Activated CD4-positive, alpha-beta T cell treated with anti-CD3 and anti-CD28 coated beads, Interleukin-2, amount 10 ng/mL, durations not matched to agents 7 days and 5 days (primary cell): ENCODE measurements at regions not wholly inside any gene's neighbourhood (a gene's known extent, or its start where the extent isn't known, plus 50 kb on each side); places are given as distances from the start of the nearest gene placed in this dataset.
"Not testable (repeated sequence)": the region's sequence is repeated elsewhere in the genome, so short reads cannot be mapped to it uniquely, and the experiment has no call there.

Source experiments
- CTCF ChIA-PET: fragments of 350-600 bp; sonication (Branson Sonifier 250); formaldehyde crosslinking; loops from one replicate; lab custom pipeline; 2021; ENCODE audit warnings: antibody characterized with exemption; lab: Charles Lee
- POLR2A ChIA-PET: fragments of 350-600 bp; sonication (Branson Sonifier 250); formaldehyde crosslinking; loops from one replicate; lab custom pipeline; 2021; ENCODE audit warnings: antibody characterized with exemption; lab: Charles Lee
- DNase-seq: peaks from one replicate; pipeline ENCODE4 v3.0.0-alpha.2; 2020
- H3K27ac Mint-ChIP-seq: one replicate; pipeline ENCODE4 v1.8.0; 2021; ENCODE audit warnings: mild to moderate bottlenecking, moderate library complexity, mixed read lengths
- H3K27me3 Mint-ChIP-seq: one replicate; pipeline ENCODE4 v1.8.0; 2021; ENCODE audit warnings: mixed read lengths
- H3K36me3 Mint-ChIP-seq: one replicate; pipeline ENCODE4 v1.8.0; 2021; ENCODE audit warnings: low read depth, mixed read lengths
- H3K4me1 Mint-ChIP-seq: one replicate; pipeline ENCODE4 v1.8.0; 2021; ENCODE audit warnings: mixed read lengths
- H3K4me3 Mint-ChIP-seq: one replicate; pipeline ENCODE4 v1.8.0; 2021; ENCODE audit warnings: mild to moderate bottlenecking, moderate library complexity, mixed read lengths
- H3K9me3 Mint-ChIP-seq: one replicate; pipeline ENCODE4 v1.8.0; 2021; ENCODE audit warnings: mixed read lengths

GRCh38 chr3:15884132-15884531 is 86.4 kb upstream of the ANKRD28 start:
- Mint-ChIP-seq H3K27me3 (no peaks in the 10 kb centered on the region), H3K36me3 (no peaks in the 10 kb centered on the region), H3K4me1 (no peaks in the 10 kb centered on the region), H3K27ac (no peak overlapping the region), H3K9me3 (peaks cover 9% of the 10 kb centered on the region), H3K4me3 (no peak overlapping the region)
- ChIA-PET POLR2A (no interaction called here), CTCF (interaction anchor here (0.6 kb wide), 1 partner anchor 8 kb away, joined by 3 read pairs; no protein-coding TSS in a partner anchor)
- no peak for DNase-seq

GRCh38 chr3:15886521-15886920 is 88.7 kb upstream of the ANKRD28 start:
- Mint-ChIP-seq H3K27me3 (no peaks in the 10 kb centered on the region), H3K27ac (no peak overlapping the region), H3K36me3 (no peaks in the 10 kb centered on the region), H3K4me3 (no peak overlapping the region), H3K4me1 (no peaks in the 10 kb centered on the region), H3K9me3 (peaks cover 9% of the 10 kb centered on the region)
- CTCF ChIA-PET: no interaction called here
- POLR2A ChIA-PET: no interaction called here
- no peak for DNase-seq

DNA sequence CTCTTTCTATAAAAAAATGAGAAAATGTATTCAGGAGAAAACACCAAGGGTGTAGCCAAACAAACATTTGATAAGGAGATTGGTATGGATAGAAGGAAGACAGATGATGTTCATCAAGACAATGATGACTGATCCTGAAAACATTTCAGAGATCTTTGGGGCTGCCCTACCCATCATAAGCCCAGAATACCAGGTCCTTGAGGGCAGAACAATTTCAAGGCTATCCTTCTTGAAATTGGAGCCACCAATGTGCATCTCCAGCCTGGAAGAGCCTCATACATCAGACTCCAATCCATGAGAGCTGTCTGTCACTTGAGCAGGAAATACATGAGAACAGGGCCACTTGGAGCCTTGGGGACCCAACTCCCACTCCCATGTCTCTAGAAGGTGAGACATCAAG is 89.5 kb upstream of the ANKRD28 start:
- H3K27me3 Mint-ChIP-seq: no peaks in the 10 kb centered on the region
- H3K4me3 Mint-ChIP-seq: no peak overlapping the region
- H3K36me3 Mint-ChIP-seq: no peaks in the 10 kb centered on the region
- peaks cover 9% of the 10 kb centered on the region for H3K9me3 Mint-ChIP-seq
- CTCF ChIA-PET: no interaction called here
- POLR2A ChIA-PET: no interaction called here
- no peaks in the 10 kb centered on the region for H3K4me1 Mint-ChIP-seq
- no peak overlapping the region for H3K27ac Mint-ChIP-seq
- no peak for DNase-seq

GRCh38 chr3:15889936-15890335 is 92.2 kb upstream of the ANKRD28 start:
- Mint-ChIP-seq H3K4me3 (no peak overlapping the region), H3K27ac (no peak overlapping the region), H3K27me3 (no peaks in the 10 kb centered on the region), H3K9me3 (peaks cover 9% of the 10 kb centered on the region), H3K4me1 (no peaks in the 10 kb centered on the region), H3K36me3 (no peaks in the 10 kb centered on the region)
- DNase-seq: no peak
- ChIA-PET POLR2A (no interaction called here), CTCF (interaction anchor here (1.3 kb wide), 1 partner anchor 9 kb away, joined by 4 read pairs; no protein-coding TSS in a partner anchor)

- Mint-ChIP-seq H3K4me3 (no peak overlapping the region), H3K27me3 (no peaks in the 10 kb centered on the region), H3K27ac (no peak overlapping the region), H3K36me3 (no peaks in the 10 kb centered on the region), H3K4me1 (no peaks in the 10 kb centered on the region), H3K9me3 (no peaks in the 10 kb centered on the region)
- CTCF ChIA-PET: no interaction called here
- POLR2A ChIA-PET: no interaction called here
- DNase-seq: no peak
These were observed 94.8 kb upstream of the ANKRD28 start for GRCh38 chr3:15892311-15893227.

DNA sequence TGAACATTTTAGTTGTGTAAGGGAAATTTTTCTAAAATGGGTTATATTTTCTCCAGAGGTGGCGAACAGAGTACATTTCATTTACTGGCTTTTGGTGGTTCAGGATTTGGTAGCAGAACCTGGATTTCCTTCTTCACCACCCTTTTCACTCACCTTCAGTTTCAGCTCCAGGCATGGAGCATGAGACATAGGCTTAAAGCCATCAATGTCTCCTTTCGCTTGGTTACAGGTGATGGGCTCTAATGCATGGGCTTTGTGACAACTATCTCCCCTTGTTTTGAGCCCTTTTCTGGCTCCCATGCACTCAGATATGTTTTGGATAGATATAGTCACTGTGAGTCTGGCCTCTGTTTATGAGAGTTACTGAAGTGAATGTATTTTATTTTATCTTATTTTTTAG is 96.6 kb upstream of the ANKRD28 start:
- Mint-ChIP-seq H3K36me3 (no peaks in the 10 kb centered on the region), H3K9me3 (no peaks in the 10 kb centered on the region), H3K27ac (no peak overlapping the region), H3K4me1 (no peaks in the 10 kb centered on the region), H3K4me3 (no peak overlapping the region), H3K27me3 (no peaks in the 10 kb centered on the region)
- ChIA-PET POLR2A (no interaction called here), CTCF (no interaction called here)
- no peak for DNase-seq

DNA sequence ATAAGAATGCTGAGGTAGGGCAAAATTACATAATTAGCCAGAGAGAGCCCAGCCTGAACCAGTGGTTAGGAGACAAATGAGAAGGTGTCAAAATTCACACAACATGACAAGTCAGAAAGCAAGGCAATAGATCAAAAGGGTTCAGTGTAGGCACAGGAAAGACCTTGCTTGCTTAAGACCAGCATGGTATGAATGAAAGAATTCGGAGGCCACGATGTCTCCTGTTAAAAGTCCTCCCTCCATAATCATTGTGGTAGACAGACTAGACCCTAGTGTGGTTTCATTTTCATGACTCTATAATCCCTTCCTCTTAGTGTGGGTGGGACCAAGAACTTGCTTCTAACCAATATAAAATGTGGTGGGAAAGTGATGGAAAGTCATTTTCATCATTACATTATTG is 98.7 kb upstream of the ANKRD28 start:
- Mint-ChIP-seq H3K27ac (no peak overlapping the region), H3K27me3 (no peaks in the 10 kb centered on the region), H3K4me1 (no peaks in the 10 kb centered on the region), H3K4me3 (no peak overlapping the region), H3K36me3 (no peaks in the 10 kb centered on the region), H3K9me3 (no peaks in the 10 kb centered on the region)
- ChIA-PET POLR2A (no interaction called here), CTCF (no interaction called here)
- no peak for DNase-seq

DNA sequence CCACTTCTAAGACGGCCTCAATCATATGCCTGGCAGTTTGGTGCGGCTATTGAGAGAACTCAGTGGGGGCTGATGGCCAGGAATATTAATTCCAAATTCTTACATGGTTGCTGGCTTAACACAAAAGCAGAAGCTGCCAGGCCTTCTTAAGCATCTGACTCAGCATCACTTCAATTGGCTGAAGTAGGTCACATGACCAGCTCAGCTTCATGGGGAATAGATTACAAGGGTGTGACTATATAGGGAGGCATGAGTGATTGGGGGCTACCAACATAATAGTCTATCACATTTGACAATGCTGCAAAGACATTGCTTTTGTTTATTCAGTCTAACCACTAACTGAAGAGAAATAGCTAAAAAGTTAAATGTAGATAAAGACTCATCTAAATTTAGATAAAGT is 101.6 kb upstream of the ANKRD28 start:
- H3K4me3 Mint-ChIP-seq: no peak overlapping the region
- no peak overlapping the region for H3K27ac Mint-ChIP-seq
- no peak for DNase-seq
- no peaks in the 10 kb centered on the region for H3K27me3 Mint-ChIP-seq
- ChIA-PET POLR2A (no interaction called here), CTCF (interaction anchor here (0.6 to 1.1 kb wide), 3 partner anchors 9 to 1145 kb away, joined by 3 to 4 read pairs (median 4); no protein-coding TSS in a partner anchor)
- no peaks in the 10 kb centered on the region for H3K4me1 Mint-ChIP-seq
- H3K36me3 Mint-ChIP-seq: no peaks in the 10 kb centered on the region
- no peaks in the 10 kb centered on the region for H3K9me3 Mint-ChIP-seq

DNA sequence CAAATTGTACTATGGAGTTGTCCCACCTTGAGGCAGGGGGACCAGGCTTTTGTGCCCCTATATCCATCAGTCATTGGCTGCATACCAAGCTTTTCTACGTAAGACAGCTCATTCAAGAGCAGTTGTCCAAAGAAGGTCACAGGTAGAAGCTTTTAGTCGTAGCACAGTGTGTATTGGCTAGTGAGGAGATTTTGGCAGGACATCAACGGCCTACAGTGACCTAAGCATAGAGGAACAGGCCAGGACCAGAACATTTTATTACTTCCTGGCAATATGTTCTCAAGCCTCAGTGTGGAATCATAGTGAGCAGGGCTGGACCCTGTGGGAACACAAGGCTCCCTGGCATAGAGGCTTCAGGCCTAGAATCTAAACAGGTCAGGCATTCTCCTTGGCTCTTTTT is 105.4 kb upstream of the ANKRD28 start:
- ChIA-PET POLR2A (no interaction called here), CTCF (no interaction called here)
- Mint-ChIP-seq H3K27ac (no peak overlapping the region), H3K36me3 (no peaks in the 10 kb centered on the region), H3K27me3 (no peaks in the 10 kb centered on the region), H3K4me3 (no peak overlapping the region), H3K9me3 (no peaks in the 10 kb centered on the region), H3K4me1 (no peaks in the 10 kb centered on the region)
- no peak for DNase-seq

GRCh38 chr3:15903759-15904720 is 106.3 kb upstream of the ANKRD28 start:
- H3K27ac Mint-ChIP-seq: no peak overlapping the region
- H3K4me3 Mint-ChIP-seq: no peak overlapping the region
- H3K4me1 Mint-ChIP-seq: no peaks in the 10 kb centered on the region
- H3K9me3 Mint-ChIP-seq: no peaks in the 10 kb centered on the region
- ChIA-PET POLR2A (no interaction called here), CTCF (no interaction called here)
- DNase-seq: no peak
- H3K27me3 Mint-ChIP-seq: peaks cover 4% of the 10 kb centered on the region
- H3K36me3 Mint-ChIP-seq: no peaks in the 10 kb centered on the region

DNA sequence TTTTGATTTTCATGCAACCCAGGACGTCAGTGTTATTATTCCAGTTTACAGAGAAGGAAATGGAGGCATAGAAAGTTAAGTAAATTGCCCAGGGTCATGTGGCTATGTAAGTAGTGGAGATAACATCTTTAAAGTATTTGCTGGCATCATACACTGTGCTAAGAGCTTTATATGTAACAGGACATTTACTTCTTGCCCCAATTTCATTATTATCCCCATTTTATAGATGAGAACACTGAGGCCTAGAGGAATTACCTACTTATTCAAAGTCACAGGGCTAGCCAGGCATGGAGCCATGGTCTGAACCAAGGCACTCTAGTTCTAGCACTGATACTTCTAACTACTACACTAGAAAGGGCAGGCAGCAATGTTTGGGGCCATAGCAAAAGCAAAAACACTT is 107.3 kb upstream of the ANKRD28 start:
- H3K4me3 Mint-ChIP-seq: no peak overlapping the region
- H3K27me3 Mint-ChIP-seq: peaks cover 8% of the 10 kb centered on the region
- no peaks in the 10 kb centered on the region for H3K4me1 Mint-ChIP-seq

GRCh38 chr3:15907403-15907802 is 109.6 kb upstream of the ANKRD28 start:
- H3K36me3 Mint-ChIP-seq, POLR2A ChIA-PET, H3K27ac Mint-ChIP-seq, CTCF ChIA-PET, H3K4me1 Mint-ChIP-seq, H3K4me3 Mint-ChIP-seq, DNase-seq: not testable (repeated sequence)
- peaks cover 13% of the 10 kb centered on the region for H3K27me3 Mint-ChIP-seq
- H3K9me3 Mint-ChIP-seq: peaks cover 15% of the 10 kb centered on the region

More for the DNA sequence above, 107.3 kb upstream of the ANKRD28 start:
- H3K36me3 Mint-ChIP-seq: peaks cover 2% of the 10 kb centered on the region
- POLR2A ChIA-PET: no interaction called here
- DNase-seq: no peak
- H3K27ac Mint-ChIP-seq: no peak overlapping the region
- CTCF ChIA-PET: no interaction called here
- H3K9me3 Mint-ChIP-seq: peaks cover 2% of the 10 kb centered on the region

GRCh38 chr3:15918988-15919387 is 121.2 kb upstream of the ANKRD28 start:
- Mint-ChIP-seq H3K4me3 (no peak overlapping the region), H3K27me3 (peaks cover 3% of the 10 kb centered on the region), H3K27ac (no peak overlapping the region), H3K36me3 (no peaks in the 10 kb centered on the region), H3K9me3 (peaks cover 2% of the 10 kb centered on the region), H3K4me1 (peaks cover 2% of the 10 kb centered on the region)
- POLR2A ChIA-PET: no interaction called here
- no peak for DNase-seq
- CTCF ChIA-PET: interaction anchor here (0.9 kb wide), 1 partner anchor 652 kb away, joined by 3 read pairs; no protein-coding TSS in a partner anchor
